ENCODE measurements at regions not wholly inside any gene's neighbourhood (a gene's known extent, or its start where the extent isn't known, plus 50 kb on each side); places are given as distances from the start of the nearest gene placed in this dataset.
A peak's percentile ranks its signal among the peaks of the same experiment; 100 is the strongest.

DNA sequence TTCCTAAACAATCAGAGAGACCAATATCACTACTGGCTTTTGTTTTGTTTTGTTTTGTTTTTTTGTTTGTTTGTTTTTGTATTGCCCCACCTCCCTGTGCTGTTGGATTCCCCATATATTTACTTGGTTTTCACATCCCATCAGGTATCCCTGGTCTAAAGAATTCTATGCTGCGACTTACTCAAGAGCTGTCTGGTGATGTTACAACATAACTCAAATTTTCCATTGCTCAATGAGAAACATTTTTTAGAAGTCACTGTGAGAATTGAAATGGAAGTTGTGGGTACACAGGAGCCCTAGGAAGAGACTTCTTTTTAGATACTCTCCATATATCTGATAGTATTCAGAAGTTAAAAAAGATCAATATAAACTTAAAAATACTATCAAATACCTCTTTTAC lies 181.4 kb downstream of the KLF5 start:
- no peak for DNase-seq

- no peak for DNase-seq
Measured at GRCh38 chr13:73235385-73235784, 176.6 kb downstream of the KLF5 start.

- DNase-seq, result no peak
Measured at GRCh38 chr13:73231471-73231870, 172.7 kb downstream of the KLF5 start.

DNA sequence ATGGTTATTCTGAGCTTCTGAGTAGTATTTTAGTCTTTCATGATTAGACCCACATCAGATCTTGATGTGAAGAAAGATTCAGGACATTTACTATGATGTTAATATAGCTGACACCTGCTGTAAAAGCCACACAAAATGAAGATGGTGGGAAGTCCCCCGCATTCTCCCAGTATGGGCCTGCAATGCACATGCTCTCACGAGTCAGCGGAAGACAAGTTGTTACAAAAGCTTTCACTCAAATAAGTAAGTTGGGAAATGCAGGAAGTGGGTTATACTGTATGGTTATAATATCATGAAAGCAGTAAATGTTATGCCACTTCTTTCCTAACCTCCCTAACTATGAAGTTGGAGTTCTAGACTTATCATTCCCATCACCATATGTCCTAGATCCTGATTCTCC lies 171.9 kb downstream of the KLF5 start:
- DNase-seq, result peak; percentile 40 to 80 (median 70)

DNA sequence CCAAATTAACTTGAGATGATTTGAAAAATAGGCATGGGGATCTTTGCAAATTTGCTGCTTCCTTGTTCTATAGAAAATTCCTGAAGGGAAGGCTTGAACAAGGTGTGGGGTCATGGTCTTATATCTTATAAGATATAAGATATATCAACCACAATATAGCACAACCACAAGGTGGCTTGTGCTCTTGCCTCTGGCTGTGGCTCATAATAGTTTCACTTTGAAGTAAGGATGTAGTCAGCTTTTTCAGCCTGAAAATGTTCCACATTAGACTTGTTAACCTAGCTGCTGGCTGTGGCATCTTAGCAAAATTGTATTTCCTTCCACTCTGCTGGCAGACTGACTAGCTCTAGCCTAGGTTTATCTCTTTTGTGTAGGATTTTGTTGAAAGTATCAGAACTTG lies 169.7 kb downstream of the KLF5 start:
- peak in 1 of 4 experiments; percentile 18 for DNase-seq

- DNase-seq, result no peak
Measured at GRCh38 chr13:73225990-73226389, 167.2 kb downstream of the KLF5 start.

GRCh38 chr13:73224703-73225102 lies 165.9 kb downstream of the KLF5 start:
- DNase-seq, result peak; percentile 25 to 82 (median 60)

DNA sequence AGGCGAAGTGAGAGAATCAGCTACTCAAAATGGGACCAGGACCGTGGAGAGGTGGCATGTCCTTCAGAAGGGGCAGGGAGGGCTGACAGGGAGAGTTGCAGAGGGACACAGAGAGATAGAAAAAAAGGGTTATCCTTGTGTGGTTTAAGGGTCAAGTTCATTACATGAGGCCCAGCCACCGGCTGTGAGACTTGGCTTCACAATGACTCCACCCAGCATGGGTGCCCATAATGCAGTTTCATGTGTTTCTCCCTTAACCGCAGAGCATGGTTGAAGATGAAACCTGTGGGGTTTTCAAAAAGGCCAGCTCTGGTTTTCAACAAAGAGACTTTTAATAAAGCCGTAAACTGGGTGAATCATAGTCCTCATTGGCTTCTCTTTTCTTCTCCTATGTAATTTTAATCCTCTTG lies 164.6 kb downstream of the KLF5 start:
- no peak for DNase-seq

GRCh38 chr13:73222627-73223305 lies 164.0 kb downstream of the KLF5 start:
- DNase-seq, result no peak

- peak in 3 of 4 experiments; percentile 8 to 34 (median 19) for DNase-seq
Measured at GRCh38 chr13:73220966-73221720, 162.3 kb downstream of the KLF5 start.

DNA sequence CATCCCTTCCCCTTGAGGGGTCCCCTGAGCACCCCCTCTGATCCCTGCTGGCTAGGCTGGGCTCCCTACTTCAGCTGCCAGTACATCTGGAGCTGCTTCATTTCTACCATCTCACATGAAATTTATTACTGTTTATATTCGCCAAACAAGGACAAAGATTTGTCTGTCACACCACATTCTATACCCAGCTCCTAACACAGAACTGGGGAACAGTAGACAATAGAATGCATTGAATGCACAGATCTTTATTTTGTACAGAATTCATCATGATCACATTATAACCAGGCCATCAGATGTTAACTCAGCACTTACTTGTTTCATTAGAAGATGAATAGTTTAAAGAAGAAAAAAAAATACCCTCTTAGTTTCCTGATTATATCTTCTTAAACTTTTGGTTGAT lies 159.4 kb downstream of the KLF5 start:
- no peak for DNase-seq

DNA sequence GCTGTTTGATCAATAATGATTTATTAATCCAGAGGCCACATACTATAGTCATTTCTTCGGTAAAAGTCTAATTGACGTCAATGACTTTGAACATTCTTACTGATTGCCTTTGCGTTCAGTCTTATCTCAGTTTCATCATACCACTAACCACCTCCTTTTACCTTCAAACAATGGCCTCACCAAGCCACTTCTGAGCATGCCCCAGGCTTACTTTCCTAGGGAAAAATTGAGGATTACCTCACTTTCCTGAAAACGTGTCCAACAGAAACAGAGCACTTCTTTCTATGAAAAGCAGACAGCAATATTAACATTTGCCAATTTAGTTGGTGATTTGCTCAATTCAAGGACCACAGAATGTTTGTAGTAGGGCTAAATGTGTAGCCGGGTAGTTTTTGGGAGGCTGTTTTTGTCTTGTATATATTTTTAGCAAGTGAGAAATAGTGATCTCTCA lies 157.6 kb downstream of the KLF5 start:
- DNase-seq, result no peak

DNA sequence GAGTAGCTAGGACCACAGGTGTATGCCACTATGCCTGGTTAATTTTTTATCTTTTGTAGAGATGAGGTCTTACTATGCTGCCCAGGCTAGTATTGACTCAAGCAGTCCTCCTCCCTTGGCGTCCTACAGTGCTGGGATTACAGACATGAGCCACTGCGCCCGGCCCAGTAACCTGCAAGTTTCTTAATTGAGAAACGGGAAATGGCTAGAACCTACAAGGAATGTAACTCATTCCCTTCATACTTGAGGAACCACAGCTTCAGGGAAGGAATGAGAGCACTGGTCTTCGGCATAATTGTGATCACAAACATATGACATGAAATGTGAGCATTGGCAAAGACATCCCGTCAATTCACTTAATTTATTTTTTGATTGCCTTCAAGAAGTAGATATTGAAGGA lies 157.0 kb downstream of the KLF5 start:
- no peak for DNase-seq

- DNase-seq, result no peak
Measured at GRCh38 chr13:73212482-73212881, 153.7 kb downstream of the KLF5 start.

DNA sequence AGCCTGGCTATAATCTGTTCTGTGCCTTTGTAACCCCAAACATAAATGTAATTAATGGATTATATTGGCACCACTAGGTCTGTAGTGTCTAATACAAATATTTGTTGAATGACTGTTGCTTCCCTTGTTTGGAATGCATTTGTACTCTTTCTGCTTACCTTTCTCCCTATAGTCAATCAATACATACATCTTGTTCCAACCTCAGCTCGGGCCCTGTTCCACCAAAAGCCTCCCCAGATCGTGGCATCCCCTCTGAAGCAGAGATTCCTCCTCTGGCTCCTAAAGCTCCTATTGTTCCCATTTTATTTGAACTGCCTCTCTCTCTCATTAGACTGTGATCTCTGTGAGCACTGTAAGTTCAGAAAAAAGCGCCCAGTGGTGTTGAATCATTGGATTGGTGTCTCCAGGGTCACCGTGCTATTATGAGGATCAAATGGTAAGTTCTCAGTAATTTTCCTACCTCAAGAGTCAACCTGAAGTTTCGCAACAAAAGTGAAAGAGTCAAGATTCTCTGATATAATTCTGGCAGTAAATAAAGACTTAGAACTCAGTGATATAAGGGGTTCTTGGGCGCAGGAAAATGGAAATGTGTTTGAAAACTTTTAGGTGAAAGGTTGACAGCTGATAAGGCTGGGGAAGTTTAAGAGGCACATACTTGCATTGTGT lies 151.5 kb downstream of the KLF5 start:
- DNase-seq, result no peak

DNA sequence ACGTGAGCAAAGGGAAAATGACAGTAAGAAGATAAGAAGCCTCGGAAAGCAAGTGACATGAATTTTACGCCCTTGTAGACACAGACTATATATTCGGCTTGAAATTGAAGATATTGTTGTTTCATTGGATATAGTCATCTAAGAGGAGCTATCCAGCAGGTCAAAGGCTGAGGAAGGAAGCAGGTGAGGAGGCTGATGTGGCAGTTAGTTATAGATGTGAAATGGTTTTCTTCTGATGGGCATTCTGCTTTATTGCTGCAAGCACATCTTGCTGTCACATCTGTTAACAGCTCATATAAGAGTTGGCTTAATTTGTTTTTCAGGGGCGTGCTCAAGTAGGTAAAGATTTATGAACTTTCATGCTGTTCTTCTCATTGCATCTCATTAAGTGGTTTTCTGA lies 146.1 kb downstream of the KLF5 start:
- no peak for DNase-seq

- DNase-seq, result no peak
Measured at GRCh38 chr13:73201626-73202025, 142.8 kb downstream of the KLF5 start.

- no peak for DNase-seq
Measured at GRCh38 chr13:73198991-73199411, 140.2 kb downstream of the KLF5 start.

DNA sequence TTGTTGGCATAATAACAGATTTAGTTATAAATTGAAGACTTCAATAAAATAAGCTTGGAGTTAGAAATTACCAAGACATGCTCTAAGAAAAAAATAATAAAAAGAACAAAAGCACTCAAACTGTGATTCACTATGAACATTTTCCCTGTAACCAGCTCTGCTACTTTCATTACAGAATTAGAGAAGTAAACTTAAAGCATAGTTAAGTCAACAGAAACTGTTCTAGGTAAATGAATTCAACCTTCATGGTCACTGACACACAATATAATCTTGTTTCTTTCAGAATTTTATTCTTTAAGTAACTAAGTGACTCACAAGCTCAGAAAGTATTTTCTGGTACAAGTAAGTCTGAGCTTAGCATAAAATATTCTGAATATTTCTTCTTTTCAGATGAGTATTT lies 136.3 kb downstream of the KLF5 start:
- no peak for DNase-seq

DNA sequence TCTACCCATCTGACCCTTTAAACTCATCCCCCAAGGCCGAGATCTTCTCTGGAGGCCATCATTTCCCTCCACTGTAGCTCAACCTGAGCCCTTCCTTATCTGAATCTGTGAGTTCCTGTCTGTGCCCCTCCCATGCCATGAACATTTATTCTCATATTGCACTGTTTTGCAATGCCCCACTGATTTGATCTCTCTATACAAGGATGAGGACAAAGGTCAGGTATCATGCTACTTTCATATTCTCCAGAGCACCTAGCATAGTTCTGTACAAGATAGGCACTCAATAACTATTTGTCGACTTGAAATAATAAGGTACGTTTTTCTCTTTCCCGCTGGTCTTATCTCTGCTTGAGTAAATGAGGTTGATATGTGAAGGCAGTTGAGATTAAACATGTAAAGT lies 135.5 kb downstream of the KLF5 start:
- no peak for DNase-seq

- no peak for DNase-seq
Measured at GRCh38 chr13:73193554-73193953, 134.7 kb downstream of the KLF5 start.

DNA sequence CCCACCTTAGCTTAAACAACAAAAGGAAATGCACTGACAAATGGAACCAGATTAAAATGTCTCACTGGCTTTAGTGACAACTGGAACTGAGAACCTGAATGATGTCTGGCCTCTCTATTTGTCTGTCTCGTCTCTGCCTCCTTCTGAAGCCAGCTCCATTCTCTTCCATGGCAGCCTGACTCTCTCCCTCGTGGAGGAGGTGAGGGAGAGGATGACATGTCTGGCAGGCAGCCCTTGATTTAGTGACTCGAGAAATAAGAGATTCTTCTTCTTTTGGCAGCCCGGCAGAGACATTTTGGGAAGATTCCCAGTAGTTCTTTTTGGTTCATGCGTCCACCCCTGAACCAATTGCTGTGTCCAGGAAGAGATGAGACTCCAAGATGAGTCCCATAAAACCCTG lies 131.7 kb downstream of the KLF5 start:
- no peak for DNase-seq

DNA sequence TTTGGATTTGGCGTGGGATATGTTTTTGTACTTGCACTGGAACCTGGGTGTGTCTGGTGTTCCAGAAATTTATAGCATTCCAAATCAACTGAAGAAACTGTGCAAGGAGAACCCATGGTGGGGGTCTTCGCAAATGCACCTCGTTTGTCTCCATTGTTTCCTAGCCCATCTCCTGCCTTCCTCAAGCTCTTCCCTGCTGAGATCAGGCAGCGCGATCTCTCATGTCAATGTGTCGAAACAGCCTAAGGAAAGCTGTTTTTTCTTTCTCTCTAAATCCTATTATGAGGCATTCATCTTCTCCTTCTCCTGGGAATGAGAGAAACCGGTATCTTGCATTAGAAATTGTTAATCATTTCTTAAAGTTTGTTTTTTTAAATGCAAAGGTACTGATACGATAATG lies 131.0 kb downstream of the KLF5 start:
- DNase-seq, result no peak

- DNase-seq, result no peak
Measured at GRCh38 chr13:73189362-73189761, 130.6 kb downstream of the KLF5 start.
